Activated naive CD4-positive, alpha-beta T cell treated with anti-CD3 and anti-CD28 coated beads, Interleukin-2, amount 50 U/mL, for 16 hours (primary cell): ENCODE measurements at regions not wholly inside any gene's neighbourhood (a gene's known extent, or its start where the extent isn't known, plus 50 kb on each side); places are given as distances from the start of the nearest gene placed in this dataset.

Experiments used
- DNase-seq: peaks from one replicate; pipeline ENCODE4 v3.0.0-alpha.2; 2020

DNA sequence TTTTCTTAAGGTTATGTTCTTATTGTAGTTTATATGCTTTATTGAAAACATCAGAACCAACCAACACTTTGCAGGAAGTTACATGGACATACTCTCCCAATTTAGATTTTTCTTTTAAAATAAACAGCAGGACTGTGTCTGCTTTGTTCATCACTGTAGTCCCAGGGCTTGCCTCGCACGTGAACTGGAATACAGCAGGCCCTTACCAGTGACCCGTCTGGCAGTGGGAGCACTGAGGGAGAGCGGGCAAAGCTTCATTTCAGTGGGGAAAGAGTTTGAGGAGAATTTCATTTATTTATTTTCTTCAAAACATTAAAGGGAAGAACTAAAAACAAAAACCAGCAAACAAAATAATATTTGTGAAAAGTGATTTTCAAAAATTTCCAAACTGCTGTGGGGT is 230.8 kb downstream of the PAX1 start:
- no peak for DNase-seq

DNA sequence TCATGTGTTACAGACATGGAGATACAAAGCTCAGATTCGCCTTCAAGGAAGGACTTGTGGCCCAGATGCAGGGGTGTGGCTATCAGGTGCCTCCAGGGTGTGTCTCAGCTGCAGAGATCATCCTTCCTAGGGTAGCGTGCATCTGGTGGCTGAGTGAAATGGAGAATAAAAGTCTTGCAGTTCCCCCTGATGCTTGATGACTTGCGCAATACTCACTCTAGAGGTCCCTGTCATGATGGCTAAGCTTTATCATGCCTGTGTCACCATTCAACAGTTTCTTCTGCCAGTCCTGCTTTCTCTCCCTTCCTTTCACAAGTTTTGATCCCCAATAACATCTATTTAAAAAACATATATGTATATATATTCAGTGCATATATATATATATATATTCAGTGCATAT is 228.1 kb downstream of the PAX1 start:
- DNase-seq: no peak

DNA sequence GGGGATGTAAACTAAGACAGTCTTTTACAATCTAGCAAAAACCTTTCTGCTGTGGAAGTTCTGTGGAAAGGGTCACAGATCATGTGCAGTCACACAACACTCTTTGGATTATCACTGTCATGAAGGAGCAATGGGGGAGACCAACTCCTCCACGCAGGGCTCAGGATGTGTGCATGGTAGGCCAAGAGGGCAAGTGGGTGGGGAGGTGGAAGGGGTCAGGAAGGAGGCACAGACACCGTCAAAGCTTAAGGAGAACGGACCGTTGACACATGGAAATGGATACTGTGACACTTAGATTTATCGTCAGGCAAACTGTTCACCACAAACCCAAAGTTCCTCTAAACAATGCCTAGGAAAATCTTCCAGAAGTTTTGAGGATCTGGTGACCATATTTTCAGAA is 215.8 kb downstream of the PAX1 start:
- DNase-seq: no peak

DNA sequence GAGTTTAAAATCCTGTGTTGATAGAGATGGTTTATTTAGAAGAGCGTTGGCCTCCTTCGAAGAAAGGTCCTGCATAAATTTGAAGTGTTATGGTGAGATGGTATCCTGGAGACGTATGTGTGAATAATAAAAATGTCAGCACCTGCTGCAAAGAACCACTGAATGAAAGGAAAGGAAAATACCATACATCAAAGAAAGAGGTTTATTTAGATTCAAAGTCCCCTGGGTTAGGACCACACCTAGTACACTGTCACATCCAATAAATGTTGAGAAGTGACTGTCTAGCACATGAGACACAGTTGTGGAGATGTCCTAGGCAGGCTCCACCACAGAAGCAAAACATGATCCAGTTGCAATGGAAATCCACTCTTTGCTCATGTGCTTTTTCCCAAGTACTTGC is 214.7 kb downstream of the PAX1 start:
- DNase-seq: no peak

DNA sequence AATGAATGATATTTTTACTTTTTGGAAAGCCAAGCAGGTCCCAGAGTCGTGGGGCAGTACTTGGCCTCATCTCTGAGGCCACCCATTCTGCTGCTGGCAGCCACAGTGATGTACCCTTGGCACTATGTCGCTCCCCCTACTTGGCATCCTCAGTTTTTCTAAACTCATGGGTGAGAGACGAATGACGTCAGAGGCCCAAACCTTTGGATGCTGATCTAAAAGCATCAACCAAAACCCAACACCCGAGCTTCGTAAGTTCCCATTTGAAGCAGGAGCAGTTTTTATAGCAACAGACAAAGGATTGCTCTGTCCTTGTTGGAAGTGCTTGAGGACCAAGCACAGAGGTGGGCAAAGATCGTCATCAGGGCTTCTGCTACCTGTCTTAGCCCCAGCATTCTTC is 212.9 kb downstream of the PAX1 start:
- DNase-seq: no peak

DNA sequence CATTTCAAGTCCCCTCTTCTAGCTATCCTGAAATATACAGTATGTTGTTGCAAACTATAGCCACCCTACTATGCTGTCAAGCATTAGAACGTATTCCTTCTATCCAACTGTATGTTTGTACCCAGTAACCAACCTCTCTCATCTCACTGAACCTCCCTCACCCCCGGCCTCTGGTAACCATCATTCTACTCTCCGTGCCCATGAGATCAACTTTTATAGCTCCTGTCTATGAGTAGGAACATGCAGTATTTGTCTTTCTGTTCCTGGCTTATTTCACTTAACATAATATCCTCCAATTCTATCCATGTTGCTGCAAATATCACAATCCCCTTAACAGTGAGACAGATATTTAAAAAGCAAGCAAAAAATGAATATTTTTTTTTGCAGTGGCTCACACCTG is 196.9 kb downstream of the PAX1 start:
- DNase-seq: no peak

DNA sequence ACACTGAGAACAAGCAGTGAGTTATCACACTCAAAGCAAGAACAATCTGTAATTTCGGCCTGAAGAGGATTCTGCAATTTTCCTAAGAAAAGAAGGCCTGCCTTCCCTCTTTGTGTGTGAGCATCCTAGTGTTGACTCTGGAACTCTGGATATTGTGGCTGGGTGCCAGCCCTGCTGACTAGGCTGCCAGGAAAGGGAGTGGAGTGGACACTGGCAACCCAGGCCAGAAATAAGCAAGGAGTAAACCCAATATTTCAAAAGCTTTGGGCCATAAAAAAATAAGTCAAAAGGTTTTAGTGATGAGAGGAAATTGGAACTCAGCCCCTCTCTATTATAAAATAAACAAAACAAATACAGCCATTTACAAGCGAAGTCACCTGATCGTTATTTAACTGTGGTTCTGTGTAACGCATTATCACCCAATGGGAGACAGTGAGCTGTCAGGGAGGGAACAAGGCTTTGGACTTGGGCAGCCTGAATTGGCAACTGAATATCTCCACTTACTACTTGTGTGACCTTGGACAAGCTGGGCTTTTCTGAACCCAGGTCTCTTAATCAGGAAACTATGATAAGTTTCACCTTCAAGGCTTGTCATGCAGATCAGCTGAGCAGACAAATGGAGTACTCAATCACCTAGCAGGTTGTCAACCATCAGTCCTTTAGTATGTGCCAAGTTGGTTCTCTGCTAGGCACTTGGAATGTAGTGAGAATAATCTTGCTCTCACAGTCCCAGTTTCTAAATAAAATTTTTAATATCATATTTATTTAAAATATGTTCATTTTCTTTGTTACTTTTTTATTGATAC is 196.2 kb downstream of the PAX1 start:
- no peak for DNase-seq

DNA sequence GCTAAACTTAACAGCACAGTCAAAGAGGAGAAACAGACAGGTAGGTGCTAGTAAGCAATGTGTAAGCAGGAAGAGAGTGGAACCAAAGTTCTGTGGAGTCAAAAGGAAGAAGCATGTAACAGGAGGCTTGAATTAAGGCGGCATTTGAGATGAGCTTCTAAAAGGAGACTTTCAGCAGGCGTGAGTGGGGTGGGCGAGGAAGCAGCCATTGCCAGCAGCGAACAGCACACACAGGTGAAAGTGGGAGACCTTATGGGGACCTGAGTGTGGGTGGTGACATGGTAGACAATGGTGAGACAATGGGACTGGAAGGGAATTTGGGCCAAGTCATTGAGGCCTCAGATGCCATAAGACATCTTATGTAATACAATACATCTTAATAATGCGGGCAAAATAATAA is 195.0 kb downstream of the PAX1 start:
- no peak for DNase-seq

DNA sequence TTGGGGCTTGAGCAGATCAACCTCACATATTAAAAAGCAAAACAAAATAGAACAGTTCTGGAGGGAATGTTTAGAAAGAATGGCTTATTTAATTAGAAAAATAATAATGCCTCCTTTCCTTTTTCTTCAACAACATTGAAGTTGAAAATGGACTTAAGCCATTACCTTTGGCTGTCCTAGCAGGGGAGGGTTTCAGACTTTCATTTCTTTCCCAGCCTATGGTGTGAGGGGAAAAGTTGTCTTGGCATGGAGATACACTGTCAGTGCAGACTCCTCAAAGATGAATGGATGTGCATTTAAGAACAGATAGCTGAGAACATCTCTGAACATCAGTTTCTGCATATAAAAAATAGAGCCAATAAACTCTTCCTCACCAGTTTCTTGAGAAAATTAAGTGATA is 169.5 kb downstream of the PAX1 start:
- no peak for DNase-seq

DNA sequence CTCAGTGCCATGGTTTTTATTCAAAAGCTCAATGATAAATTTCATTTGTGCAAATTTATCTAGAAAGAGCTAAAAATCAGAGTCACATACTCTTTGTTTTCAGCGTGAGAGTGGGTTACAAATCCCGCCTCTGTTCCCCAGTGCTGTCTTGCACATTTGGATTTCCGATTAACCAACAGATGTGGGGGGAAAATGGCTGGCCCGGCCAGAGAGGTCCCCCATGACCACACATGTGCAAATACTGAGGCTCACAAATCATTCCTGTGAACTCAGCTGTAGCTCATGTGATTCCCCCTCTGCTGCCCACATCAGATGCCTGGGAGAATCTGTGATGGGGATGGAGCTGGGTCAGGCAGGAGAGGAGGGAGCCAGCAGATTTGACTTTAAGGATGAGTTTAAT is 168.7 kb downstream of the PAX1 start:
- DNase-seq: no peak

DNA sequence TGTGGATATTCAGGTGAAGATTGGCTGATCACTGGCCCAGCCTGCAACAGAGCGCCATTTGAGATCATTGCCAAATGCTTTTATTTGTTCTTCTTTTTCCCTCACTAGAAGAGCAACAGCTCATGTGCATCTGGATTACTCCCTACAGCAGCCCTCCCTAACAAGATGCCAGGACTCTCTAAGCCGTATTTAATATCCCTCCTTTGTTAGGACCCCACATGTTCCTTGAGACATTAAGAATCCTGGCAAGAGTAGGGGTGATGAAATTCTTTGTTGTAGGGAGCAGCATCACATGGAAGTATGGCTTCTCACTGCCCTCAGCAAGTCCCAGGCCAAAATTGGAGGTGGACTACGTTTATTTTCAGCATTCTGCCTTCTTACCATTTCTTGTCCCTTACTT is 167.8 kb downstream of the PAX1 start:
- DNase-seq: no peak

DNA sequence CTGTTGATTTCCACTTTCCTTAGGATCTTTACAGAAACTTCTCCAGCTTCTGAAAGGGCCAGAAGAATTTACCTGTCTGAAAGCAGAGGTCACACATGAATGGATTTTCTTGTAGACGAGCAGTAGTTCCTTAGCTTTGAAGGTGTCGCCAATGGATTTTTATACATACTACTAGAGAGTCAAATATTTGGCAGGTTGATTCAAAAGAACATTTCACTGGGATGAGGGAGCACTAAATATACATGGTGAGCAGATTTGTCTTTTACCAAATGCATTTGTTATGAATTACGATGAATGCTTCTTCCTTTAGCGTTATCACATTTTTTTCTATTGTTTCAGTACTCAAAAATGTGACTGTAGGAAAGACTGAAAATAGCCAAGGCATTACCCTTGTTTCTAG is 162.3 kb downstream of the PAX1 start:
- DNase-seq: no peak

DNA sequence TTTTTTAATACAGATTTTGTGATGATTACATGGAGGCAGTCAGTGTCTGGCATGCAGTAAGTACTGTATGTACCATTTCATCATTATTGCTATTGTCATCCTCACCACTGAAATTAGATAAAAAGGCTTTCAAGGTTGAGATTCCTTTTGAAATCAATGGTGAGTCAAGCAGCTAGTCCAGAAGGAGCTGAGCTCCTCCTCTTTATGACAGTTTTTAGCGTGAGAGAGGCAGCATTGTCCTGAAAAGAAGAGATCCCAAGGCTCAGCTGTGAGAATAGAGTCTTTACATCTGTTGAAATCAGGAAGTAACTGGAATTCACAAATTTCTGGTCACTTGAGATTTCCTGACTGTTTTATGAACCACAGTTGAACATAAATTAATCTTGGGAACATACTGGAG is 161.9 kb downstream of the PAX1 start:
- no peak for DNase-seq

DNA sequence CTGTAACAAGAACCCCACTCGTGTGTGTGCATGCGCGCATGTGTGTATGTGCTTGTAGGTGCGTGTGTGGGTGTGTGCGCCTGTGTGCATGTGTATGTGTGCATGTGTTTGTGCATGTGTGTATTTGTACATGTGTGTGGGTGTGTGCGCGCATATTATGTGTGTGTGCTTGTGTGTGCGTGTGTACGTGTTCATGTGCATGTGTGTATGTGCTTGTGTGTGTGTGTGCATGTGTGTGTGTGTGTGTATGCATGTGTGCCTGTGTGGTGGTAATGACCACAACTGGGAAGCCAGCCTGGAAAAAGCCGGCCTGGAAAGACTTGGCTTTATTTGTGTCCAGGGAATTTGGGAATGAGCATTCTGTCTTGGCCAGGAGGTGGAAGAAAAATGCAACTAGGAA is 157.5 kb downstream of the PAX1 start:
- no peak for DNase-seq

DNA sequence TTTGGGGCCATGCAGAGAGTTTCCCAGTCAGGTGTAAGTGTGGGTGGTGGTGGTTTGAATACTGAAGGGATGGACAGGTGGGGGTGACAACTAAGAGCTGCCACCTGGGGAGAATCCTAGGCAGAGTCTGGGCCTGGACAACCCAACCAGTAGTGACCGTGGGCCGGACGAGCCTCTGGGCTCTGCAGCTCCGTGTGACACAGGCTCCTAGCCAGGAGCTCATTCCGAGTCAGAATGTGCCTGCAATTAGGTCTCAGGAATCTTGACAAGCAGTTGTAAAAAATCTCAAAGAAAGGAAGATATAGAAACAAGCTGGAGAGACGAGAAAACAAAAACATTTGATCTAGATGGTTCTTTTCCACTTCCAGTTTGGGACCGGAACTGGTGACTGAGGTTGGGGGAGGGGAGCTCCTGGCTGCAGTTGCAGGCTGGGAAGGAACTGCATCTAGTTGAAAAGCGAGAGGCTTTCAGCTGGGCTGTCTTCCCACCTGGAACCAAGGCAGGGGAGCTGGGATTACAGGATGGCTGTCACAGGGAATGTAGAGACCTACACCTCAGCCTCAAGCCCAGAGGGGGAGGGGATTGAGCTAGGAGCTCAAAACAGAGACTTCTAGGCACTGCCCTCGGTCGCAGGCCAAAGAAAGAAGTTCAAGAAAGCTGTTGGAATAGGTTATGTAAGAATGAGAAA is 156.9 kb downstream of the PAX1 start:
- DNase-seq: no peak

DNA sequence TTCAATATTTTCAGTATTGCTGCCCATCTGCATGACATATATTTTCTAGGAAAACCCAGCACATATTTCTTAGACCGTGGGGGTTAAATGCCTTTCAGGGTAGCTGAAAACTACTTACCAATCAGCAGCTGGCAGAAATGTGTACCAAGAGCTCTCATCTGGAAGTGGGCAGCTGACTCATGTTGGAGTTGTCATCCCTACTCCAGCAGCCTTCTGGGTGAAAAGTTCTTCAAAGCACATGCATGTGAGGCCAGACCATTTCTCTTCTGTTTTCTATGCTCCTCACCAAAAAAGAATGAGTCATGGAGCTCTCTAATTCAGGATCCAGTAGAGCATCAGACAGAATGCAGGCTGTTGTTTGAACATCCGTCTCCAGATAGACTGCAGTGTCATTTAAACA is 135.5 kb downstream of the PAX1 start:
- DNase-seq: no peak

DNA sequence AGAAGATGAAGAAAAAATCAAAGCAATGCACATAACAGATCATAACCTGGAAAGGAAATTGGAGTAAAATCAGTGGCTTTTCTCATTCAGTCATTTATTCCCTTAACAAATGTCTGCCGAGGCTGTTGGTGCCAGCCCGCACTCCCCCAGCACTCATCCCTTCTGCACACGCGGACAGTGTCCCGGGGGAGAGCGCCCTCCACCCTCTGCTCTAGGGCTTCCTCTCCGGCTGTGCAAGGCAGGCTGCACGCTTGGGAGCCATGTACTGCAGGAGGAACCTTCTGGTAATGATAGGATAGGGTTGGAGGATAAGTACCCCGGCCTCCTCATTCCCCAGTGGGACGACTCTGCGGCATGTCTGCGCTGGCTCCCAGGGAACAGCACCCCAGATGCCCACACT is 134.5 kb downstream of the PAX1 start:
- DNase-seq: no peak

DNA sequence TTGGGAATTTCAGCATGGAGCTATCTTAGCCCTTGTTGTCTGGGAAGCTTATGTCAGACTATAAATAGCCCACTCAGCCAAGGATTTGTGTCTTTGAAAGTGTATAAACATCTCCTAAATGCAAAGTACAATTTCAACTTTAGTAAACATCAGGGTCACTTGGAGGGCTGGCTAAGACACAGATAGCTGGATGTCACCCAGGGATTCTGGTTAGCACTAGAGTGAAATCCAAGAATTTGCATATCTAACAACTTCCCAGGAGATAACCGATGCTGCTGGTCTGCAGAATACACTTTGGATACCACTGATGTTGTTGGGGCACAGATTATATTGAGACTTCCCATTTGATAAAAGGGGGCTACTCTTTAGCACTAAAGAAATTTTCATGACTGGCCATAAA is 130.9 kb downstream of the PAX1 start:
- DNase-seq: no peak

DNA sequence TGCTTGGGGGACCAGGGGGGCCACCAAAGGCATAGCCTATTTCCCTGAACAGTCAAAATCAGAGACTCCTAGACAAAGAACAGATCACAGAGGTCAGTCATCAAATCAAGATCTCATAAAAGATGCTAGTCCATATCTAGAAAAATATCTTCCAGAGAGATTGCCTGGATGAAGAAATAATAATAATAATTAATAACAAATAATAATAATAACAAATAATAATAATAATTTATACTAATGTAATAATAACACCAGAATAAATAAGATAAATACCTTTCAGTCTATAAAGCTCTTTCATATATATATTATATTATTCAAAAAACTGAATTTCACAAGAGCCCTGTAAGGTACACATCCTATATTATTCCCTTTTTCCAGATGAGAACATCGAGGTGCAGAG is 129.6 kb downstream of the PAX1 start:
- DNase-seq: no peak

DNA sequence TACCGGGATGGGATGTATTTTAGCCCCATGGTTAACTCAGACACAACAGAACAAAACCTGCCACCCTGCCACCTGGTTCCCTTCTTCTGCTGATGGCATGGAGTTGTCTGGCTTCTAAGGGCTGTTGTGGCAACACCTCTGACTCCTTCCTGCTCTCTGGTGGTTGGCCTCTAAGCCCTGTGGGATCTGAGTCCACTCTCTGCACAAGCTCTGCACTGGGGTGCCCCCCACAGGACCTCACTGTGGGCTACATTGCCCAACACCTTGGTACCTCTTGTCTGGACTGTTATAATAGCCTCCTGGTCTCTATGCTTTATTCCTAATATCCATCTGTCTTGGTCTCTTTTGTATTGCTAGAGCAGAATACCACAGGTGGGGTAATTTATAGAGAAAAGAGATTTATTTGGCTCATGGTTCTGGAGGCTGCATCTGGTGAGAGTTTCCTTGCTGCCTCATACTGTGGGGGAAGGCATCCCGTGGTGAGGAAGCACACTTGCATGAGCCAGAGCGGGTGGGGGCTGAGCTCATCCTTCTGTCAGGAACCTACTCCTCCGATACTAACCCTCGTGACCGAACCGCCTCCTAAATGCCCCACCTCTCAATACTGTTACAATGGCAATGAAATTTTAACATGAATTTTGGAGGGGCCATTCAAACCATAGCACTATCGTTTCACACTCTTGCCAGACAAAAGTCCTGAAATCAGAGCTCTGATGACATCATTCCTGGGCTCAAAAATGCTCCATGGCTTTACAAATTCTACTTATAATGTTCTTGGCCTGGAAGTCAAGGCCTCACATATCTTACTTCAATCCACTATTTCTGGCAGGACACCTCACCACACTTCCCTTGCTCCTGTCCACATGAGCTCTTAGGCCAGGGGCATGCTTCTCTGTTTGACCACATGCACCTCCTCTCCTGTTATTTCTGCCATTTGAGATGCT is 127.2 kb downstream of the PAX1 start:
- no peak for DNase-seq

DNA sequence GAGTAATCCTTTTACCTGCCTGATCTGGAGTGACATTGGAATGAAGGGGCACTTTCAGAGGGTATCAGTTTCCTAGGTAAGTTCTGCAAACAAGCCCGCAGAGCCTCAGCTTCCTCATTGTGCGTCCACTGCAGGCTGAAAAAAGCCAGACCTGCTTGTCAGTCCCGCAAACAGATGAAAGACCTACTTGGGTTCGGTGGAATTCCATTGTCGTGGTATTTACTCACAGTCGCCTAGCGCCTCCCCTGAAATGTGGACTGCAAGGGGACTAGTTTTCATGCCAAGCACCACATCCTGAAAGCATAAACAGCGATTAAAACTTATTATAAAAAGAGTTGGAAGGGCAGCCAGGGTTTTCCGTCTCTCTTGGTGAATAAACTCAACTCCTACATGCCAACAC is 121.5 kb downstream of the PAX1 start:
- no peak for DNase-seq

DNA sequence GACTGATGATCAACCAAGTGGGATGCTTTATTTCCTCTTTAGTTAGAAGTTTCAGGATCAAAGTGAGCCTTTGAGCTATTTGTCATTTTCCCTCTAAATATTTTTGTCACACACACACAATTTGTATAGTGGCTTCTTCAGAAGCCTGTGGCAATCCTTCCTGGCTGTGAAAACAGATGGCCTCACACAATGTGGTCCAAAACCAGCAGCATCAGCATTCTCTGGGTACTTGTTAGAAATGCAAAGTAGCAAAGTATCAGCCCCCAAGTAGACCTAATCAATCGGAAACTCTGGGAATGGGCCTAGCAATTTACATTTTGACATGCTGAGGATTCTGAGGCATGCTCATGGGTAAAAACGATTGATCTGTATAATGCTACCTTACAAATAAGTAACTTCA is 115.9 kb downstream of the PAX1 start:
- DNase-seq: no peak

DNA sequence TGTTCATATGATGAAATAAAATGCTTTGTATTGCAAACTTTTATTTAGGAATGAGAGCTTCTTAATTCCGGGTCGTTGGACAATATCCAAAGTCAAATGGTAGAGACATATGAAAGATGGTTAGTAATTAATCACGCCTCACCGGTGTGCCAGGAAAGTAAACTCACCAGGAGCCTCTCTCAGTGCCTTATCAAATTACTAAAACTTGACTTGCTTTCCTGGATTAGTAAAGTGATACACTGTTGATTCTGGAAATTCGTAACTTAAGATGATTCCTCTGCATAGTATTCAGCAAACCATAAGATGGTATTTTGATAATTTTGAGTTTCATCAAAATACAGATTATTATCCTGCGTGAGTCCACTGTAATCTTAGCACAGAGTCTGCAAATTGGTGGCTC is 115.2 kb downstream of the PAX1 start:
- DNase-seq: no peak

DNA sequence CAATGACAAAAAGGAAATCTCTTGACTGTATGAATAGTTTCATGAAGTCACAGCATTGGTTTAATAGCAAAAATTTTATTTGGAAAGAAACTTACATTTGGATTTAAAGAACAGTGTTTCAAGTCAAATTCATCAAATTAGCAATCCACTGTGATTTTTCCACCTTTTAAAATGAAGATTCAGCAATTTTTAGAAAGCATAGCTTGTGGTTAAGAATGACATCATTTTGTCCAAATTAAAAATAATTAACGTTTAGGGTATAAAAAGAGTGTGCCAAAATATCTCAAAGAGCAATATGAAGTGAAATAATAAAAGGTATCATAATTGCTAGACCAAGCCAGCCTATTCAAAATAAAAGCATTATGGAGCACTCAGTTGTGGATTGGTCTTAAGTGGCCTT is 114.6 kb downstream of the PAX1 start:
- no peak for DNase-seq
